GM21576 (cell line): ENCODE measurements at regions not wholly inside any gene's neighbourhood (a gene's known extent, or its start where the extent isn't known, plus 50 kb on each side); places are given as distances from the start of the nearest gene placed in this dataset.
A peak's percentile ranks its signal among the peaks of the same experiment; 100 is the strongest.

ENCODE experiments used
- ATAC-seq: cut with Tn5 transposase; IDR thresholded peaks from one replicate; pipeline ENCODE4 v1.9.1; 2021; ENCODE audit warnings: mild to moderate bottlenecking, moderate library complexity; ENCODE audit not compliant: unreplicated experiment

- no peak for ATAC-seq
Measured at GRCh38 chr5:115072266-115073064, 97.2 kb downstream of the TRIM36 start.

GRCh38 chr5:115070737-115071136, 99.0 kb downstream of the TRIM36 start:
- no peak for ATAC-seq

- peak; percentile 33 for ATAC-seq
Measured at GRCh38 chr5:115069087-115069968, 100.4 kb downstream of the TRIM36 start.

GRCh38 chr5:115068239-115069086, 101.2 kb downstream of the TRIM36 start:
- ATAC-seq, result peak; percentile 76

GRCh38 chr5:115064380-115064779, 105.3 kb downstream of the TRIM36 start:
- no peak for ATAC-seq

- no peak for ATAC-seq
Measured at GRCh38 chr5:115054387-115054951, 115.2 kb downstream of the TRIM36 start.

GRCh38 chr5:115052948-115053347, 116.8 kb downstream of the TRIM36 start:
- no peak for ATAC-seq

GRCh38 chr5:115050866-115051265, 118.8 kb downstream of the TRIM36 start:
- no peak for ATAC-seq

GRCh38 chr5:115033861-115034260, 135.8 kb downstream of the TRIM36 start:
- no peak for ATAC-seq

- no peak for ATAC-seq
Measured at GRCh38 chr5:115028557-115028956, 141.2 kb downstream of the TRIM36 start.

- no peak for ATAC-seq
Measured at GRCh38 chr5:115024922-115025321, 144.8 kb downstream of the TRIM36 start.

GRCh38 chr5:115022303-115022702, 147.4 kb downstream of the TRIM36 start:
- ATAC-seq, result no peak

- no peak for ATAC-seq
Measured at GRCh38 chr5:115016646-115017045, 153.1 kb downstream of the TRIM36 start.

- no peak for ATAC-seq
Measured at GRCh38 chr5:114999176-114999575, 170.5 kb downstream of the TRIM36 start.

GRCh38 chr5:114989512-114989911, 180.2 kb downstream of the TRIM36 start:
- ATAC-seq, result no peak

GRCh38 chr5:114988096-114988495, 181.6 kb downstream of the TRIM36 start:
- ATAC-seq, result no peak

- no peak for ATAC-seq
Measured at GRCh38 chr5:114984796-114985195, 184.9 kb downstream of the TRIM36 start.

- no peak for ATAC-seq
Measured at GRCh38 chr5:114981111-114981510, 188.6 kb downstream of the TRIM36 start.

GRCh38 chr5:114977979-114978573, 191.6 kb downstream of the TRIM36 start:
- ATAC-seq, result peak; percentile 76

- ATAC-seq, result no peak
Measured at GRCh38 chr5:114969482-114969881, 200.2 kb downstream of the TRIM36 start.
